HEK293 (cell line): ENCODE measurements at regions not wholly inside any gene's neighbourhood (a gene's known extent, or its start where the extent isn't known, plus 50 kb on each side); places are given as distances from the start of the nearest gene placed in this dataset.

Experiments
- PBX3 ChIP-seq: sonication (generic); formaldehyde crosslinking; IDR thresholded peaks from 2 replicates; pipeline ENCODE4 v1.8.1; 2022; ENCODE audit warnings: mild to moderate bottlenecking, moderate library complexity, missing genetic modification reagents
- ZNF138 ChIP-seq: fragments of 450-650 bp; formaldehyde crosslinking; IDR thresholded peaks from 2 replicates; pipeline ENCODE4 v1.5.1; 2016; ENCODE audit warnings: missing biosample characterization, missing genetic modification characterization, borderline replicate concordance

- TF ChIP-seq PBX3 (CRISPR knock-in tag) (no peak), ZNF138 (no peak)
These were observed 116.6 kb upstream of the MAFB start for GRCh38 chr20:40805592-40805991.
